ENCODE measurements at regions not wholly inside any gene's neighbourhood (a gene's known extent, or its start where the extent isn't known, plus 50 kb on each side); places are given as distances from the start of the nearest gene placed in this dataset.

DNA sequence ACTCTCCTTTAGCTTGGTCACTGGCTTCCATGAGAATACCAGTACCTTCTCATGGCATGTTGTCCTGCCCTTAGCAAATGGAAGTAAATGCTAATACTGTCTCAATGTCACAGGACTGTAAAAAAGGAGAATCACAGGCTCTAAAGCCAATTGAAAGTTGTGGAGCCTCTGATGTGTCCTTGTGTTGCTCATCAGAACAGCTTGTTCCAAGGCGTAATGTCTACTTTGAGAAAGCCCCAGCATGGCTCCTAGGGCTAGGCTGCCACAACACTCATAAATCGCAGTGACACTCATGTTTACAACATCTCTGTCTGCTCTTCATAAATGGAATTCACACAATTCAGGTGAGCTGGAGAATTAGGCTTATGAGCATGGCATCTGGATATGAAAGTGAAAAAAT is 94.9 kb downstream of the ACTL7B start:
- no peak for DNase-seq (ENCODE audit: low read depth, low spot score)
- POLR2A ChIA-PET, result no interaction called here

More for the DNA sequence above, 94.9 kb downstream of the ACTL7B start:
- Histone ChIP-seq H3K4me3 (replicated peaks in 1 of 2; ENCODE audit: low read depth in 1 of 2, low read length in 2 of 2) (no peak overlapping the region), H3K27me3 (ENCODE audit: insufficient read depth, low read length) (no peaks in the 10 kb centered on the region), H3K9me2 (ENCODE audit: insufficient read depth) (no peaks in the 10 kb centered on the region), H3K9ac (ENCODE audit: low read length) (no peak overlapping the region), H3K4me1 (ENCODE audit: control insufficient read depth in 1 of 2, insufficient read depth in 2 of 2, low read length in 2 of 2) (no peaks in the 10 kb centered on the region), H3K9me3 (ENCODE audit: control insufficient read depth in 1 of 2, insufficient read depth in 1 of 2, low read depth in 1 of 2, low read length in 2 of 2) (no peaks in the 10 kb centered on the region), H3K27ac (ENCODE audit: low read depth, low read length) (no peak overlapping the region), H3K36me3 (ENCODE audit: control insufficient read depth in 1 of 2, insufficient read depth in 2 of 2, low read length in 2 of 2) (no peaks in the 10 kb centered on the region), H4K20me1 (ENCODE audit: insufficient read depth) (no peaks in the 10 kb centered on the region), H3K4me2 (ENCODE audit: low read length) (no peak overlapping the region), H2AFZ (ENCODE audit: low read depth, low read length, poor library complexity, severe bottlenecking) (no peak overlapping the region), H3K79me2 (ENCODE audit: insufficient read depth, low read length) (no peaks in the 10 kb centered on the region)
- intact Hi-C loops (cut with micrococcal nuclease), result loop anchor here (1.0 to 10.0 kb wide), 4 partner anchors 194 to 1339 kb away; no protein-coding TSS in a partner anchor
- TF ChIP-seq ZFX (IDR thresholded peaks at IDR 0.05) (no peak), TCF7L2 (IDR thresholded peaks at IDR 0.05; ENCODE audit: borderline replicate concordance, extremely low read depth, insufficient read depth, insufficient read length) (no peak)
- TF ChIP-seq, protein P1, sequence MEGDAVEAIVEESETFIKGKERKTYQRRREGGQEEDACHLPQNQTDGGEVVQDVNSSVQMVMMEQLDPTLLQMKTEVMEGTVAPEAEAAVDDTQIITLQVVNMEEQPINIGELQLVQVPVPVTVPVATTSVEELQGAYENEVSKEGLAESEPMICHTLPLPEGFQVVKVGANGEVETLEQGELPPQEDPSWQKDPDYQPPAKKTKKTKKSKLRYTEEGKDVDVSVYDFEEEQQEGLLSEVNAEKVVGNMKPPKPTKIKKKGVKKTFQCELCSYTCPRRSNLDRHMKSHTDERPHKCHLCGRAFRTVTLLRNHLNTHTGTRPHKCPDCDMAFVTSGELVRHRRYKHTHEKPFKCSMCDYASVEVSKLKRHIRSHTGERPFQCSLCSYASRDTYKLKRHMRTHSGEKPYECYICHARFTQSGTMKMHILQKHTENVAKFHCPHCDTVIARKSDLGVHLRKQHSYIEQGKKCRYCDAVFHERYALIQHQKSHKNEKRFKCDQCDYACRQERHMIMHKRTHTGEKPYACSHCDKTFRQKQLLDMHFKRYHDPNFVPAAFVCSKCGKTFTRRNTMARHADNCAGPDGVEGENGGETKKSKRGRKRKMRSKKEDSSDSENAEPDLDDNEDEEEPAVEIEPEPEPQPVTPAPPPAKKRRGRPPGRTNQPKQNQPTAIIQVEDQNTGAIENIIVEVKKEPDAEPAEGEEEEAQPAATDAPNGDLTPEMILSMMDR (IDR thresholded peaks at IDR 0.05 in 2 of 3, conservative IDR thresholded peaks at IDR 0.05 in 1 of 3; ENCODE audit: borderline replicate concordance in 1 of 3, insufficient read depth in 1 of 3, low read depth in 2 of 3, low read length in 2 of 3), result no peak
- TF ChIP-seq, protein P2, sequence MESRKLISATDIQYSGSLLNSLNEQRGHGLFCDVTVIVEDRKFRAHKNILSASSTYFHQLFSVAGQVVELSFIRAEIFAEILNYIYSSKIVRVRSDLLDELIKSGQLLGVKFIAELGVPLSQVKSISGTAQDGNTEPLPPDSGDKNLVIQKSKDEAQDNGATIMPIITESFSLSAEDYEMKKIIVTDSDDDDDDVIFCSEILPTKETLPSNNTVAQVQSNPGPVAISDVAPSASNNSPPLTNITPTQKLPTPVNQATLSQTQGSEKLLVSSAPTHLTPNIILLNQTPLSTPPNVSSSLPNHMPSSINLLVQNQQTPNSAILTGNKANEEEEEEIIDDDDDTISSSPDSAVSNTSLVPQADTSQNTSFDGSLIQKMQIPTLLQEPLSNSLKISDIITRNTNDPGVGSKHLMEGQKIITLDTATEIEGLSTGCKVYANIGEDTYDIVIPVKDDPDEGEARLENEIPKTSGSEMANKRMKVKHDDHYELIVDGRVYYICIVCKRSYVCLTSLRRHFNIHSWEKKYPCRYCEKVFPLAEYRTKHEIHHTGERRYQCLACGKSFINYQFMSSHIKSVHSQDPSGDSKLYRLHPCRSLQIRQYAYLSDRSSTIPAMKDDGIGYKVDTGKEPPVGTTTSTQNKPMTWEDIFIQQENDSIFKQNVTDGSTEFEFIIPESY (IDR thresholded peaks at IDR 0.05; ENCODE audit: extremely low read depth, insufficient replicate concordance, low read length), result no peak
- no TSS peak for BruUV-seq (replicated peaks)
- RAD21 ChIA-PET (ENCODE audit: low non-redundant PET in 1 of 2, low total read pairs in 2 of 2, uncharacterized antibody in 2 of 2, unreplicated experiment in 2 of 2), result no interaction called here
- CTCF ChIA-PET, result interaction anchor here (1.4 to 2.4 kb wide), 4 partner anchors 14 to 1338 kb away, joined by 3 to 13 read pairs (median 8); no protein-coding TSS in a partner anchor
- ATAC-seq, result no peak

Data from HCT116 (cell line).